ENCODE measurements at regions not wholly inside any gene's neighbourhood (a gene's known extent, or its start where the extent isn't known, plus 50 kb on each side); places are given as distances from the start of the nearest gene placed in this dataset.

GRCh38 chr17:69719474-69720048 is 305.1 kb downstream of the MAP2K6 start:
- Mint-ChIP-seq H3K4me3 (no peak overlapping the region), H3K27me3 (ENCODE audit: low read depth) (no peaks in the 10 kb centered on the region), H3K9me3 (no peaks in the 10 kb centered on the region), H3K36me3 (ENCODE audit: insufficient read depth) (no peaks in the 10 kb centered on the region), H3K4me1 (ENCODE audit: low read depth) (no peaks in the 10 kb centered on the region)
- DNase-seq (no peak), ATAC-seq (no peak)

GRCh38 chr17:69722518-69722917 is 308.0 kb downstream of the MAP2K6 start:
- DNase-seq = no peak
- no peaks in the 10 kb centered on the region for H3K36me3 Mint-ChIP-seq (ENCODE audit: insufficient read depth)
- H3K27me3 Mint-ChIP-seq (ENCODE audit: low read depth) = no peaks in the 10 kb centered on the region
- no peaks in the 10 kb centered on the region for H3K9me3 Mint-ChIP-seq
- H3K4me1 Mint-ChIP-seq (ENCODE audit: low read depth) = no peaks in the 10 kb centered on the region
- ATAC-seq = no peak
- H3K4me3 Mint-ChIP-seq = no peak overlapping the region

- H3K27me3 Mint-ChIP-seq (ENCODE audit: low read depth) = no peaks in the 10 kb centered on the region
- no peak for DNase-seq
- no peak overlapping the region for H3K4me3 Mint-ChIP-seq
- H3K4me1 Mint-ChIP-seq (ENCODE audit: low read depth) = no peaks in the 10 kb centered on the region
- ATAC-seq = no peak
- H3K36me3 Mint-ChIP-seq (ENCODE audit: insufficient read depth) = no peaks in the 10 kb centered on the region
- no peaks in the 10 kb centered on the region for H3K9me3 Mint-ChIP-seq
These were observed 308.8 kb downstream of the MAP2K6 start for GRCh38 chr17:69723316-69723715.

GRCh38 chr17:69723741-69724140 is 309.2 kb downstream of the MAP2K6 start:
- Mint-ChIP-seq H3K9me3 (no peaks in the 10 kb centered on the region), H3K4me3 (no peak overlapping the region), H3K36me3 (ENCODE audit: insufficient read depth) (no peaks in the 10 kb centered on the region), H3K27me3 (ENCODE audit: low read depth) (no peaks in the 10 kb centered on the region), H3K4me1 (ENCODE audit: low read depth) (no peaks in the 10 kb centered on the region)
- DNase-seq = no peak
- no peak for ATAC-seq

GRCh38 chr17:69724238-69724637 is 309.7 kb downstream of the MAP2K6 start:
- Mint-ChIP-seq H3K27me3 (ENCODE audit: low read depth) (no peaks in the 10 kb centered on the region), H3K4me3 (no peak overlapping the region), H3K4me1 (ENCODE audit: low read depth) (no peaks in the 10 kb centered on the region), H3K9me3 (no peaks in the 10 kb centered on the region), H3K36me3 (ENCODE audit: insufficient read depth) (no peaks in the 10 kb centered on the region)
- ATAC-seq = no peak
- DNase-seq = no peak

GRCh38 chr17:69725146-69725545 is 310.6 kb downstream of the MAP2K6 start:
- DNase-seq (no peak), ATAC-seq (no peak)
- Mint-ChIP-seq H3K4me3 (no peak overlapping the region), H3K9me3 (no peaks in the 10 kb centered on the region), H3K27me3 (ENCODE audit: low read depth) (no peaks in the 10 kb centered on the region), H3K36me3 (ENCODE audit: insufficient read depth) (no peaks in the 10 kb centered on the region), H3K4me1 (ENCODE audit: low read depth) (no peaks in the 10 kb centered on the region)

GRCh38 chr17:69728816-69729215 is 314.3 kb downstream of the MAP2K6 start:
- no peak for ATAC-seq
- DNase-seq = no peak
- Mint-ChIP-seq H3K27me3 (ENCODE audit: low read depth) (no peaks in the 10 kb centered on the region), H3K4me3 (no peak overlapping the region), H3K4me1 (ENCODE audit: low read depth) (no peaks in the 10 kb centered on the region), H3K9me3 (no peaks in the 10 kb centered on the region), H3K36me3 (ENCODE audit: insufficient read depth) (no peaks in the 10 kb centered on the region)

GRCh38 chr17:69729944-69730343 is 315.4 kb downstream of the MAP2K6 start:
- no peaks in the 10 kb centered on the region for H3K36me3 Mint-ChIP-seq (ENCODE audit: insufficient read depth)
- no peaks in the 10 kb centered on the region for H3K4me1 Mint-ChIP-seq (ENCODE audit: low read depth)
- no peak overlapping the region for H3K4me3 Mint-ChIP-seq
- ATAC-seq (no peak), DNase-seq (no peak)
- H3K9me3 Mint-ChIP-seq = no peaks in the 10 kb centered on the region
- H3K27me3 Mint-ChIP-seq (ENCODE audit: low read depth) = no peaks in the 10 kb centered on the region

- ATAC-seq = no peak
- H3K4me3 Mint-ChIP-seq = no peak overlapping the region
- no peaks in the 10 kb centered on the region for H3K4me1 Mint-ChIP-seq (ENCODE audit: low read depth)
These were observed 317.9 kb downstream of the MAP2K6 start for GRCh38 chr17:69732272-69732918.

GRCh38 chr17:69733171-69734012 is 318.9 kb downstream of the MAP2K6 start:
- no peak for DNase-seq
- Mint-ChIP-seq H3K4me3 (no peak overlapping the region), H3K9me3 (peaks cover 3% of the 10 kb centered on the region), H3K36me3 (ENCODE audit: insufficient read depth) (no peaks in the 10 kb centered on the region), H3K4me1 (ENCODE audit: low read depth) (no peaks in the 10 kb centered on the region), H3K27me3 (ENCODE audit: low read depth) (no peaks in the 10 kb centered on the region)
- ATAC-seq = no peak

More at GRCh38 chr17:69732272-69732918, 317.9 kb downstream of the MAP2K6 start:
- Mint-ChIP-seq H3K27me3 (ENCODE audit: low read depth) (no peaks in the 10 kb centered on the region), H3K9me3 (peaks cover 3% of the 10 kb centered on the region), H3K36me3 (ENCODE audit: insufficient read depth) (no peaks in the 10 kb centered on the region)
- no peak for DNase-seq

- no peaks in the 10 kb centered on the region for H3K27me3 Mint-ChIP-seq (ENCODE audit: low read depth)
- H3K4me1 Mint-ChIP-seq (ENCODE audit: low read depth) = no peaks in the 10 kb centered on the region
- no peak overlapping the region for H3K4me3 Mint-ChIP-seq
- DNase-seq = no peak
- H3K36me3 Mint-ChIP-seq (ENCODE audit: insufficient read depth) = no peaks in the 10 kb centered on the region
- ATAC-seq = no peak
- H3K9me3 Mint-ChIP-seq = peaks cover 7% of the 10 kb centered on the region
These were observed 320.2 kb downstream of the MAP2K6 start for GRCh38 chr17:69734656-69735055.

GRCh38 chr17:69735285-69735684 is 320.8 kb downstream of the MAP2K6 start:
- H3K4me3 Mint-ChIP-seq = no peak overlapping the region
- ATAC-seq (no peak), DNase-seq (no peak)
- H3K9me3 Mint-ChIP-seq = peaks cover 10% of the 10 kb centered on the region
- H3K4me1 Mint-ChIP-seq (ENCODE audit: low read depth) = no peaks in the 10 kb centered on the region
- no peaks in the 10 kb centered on the region for H3K27me3 Mint-ChIP-seq (ENCODE audit: low read depth)
- H3K36me3 Mint-ChIP-seq (ENCODE audit: insufficient read depth) = no peaks in the 10 kb centered on the region

GRCh38 chr17:69743091-69743490 is 328.6 kb downstream of the MAP2K6 start:
- no peak overlapping the region for H3K4me3 Mint-ChIP-seq
- H3K9me3 Mint-ChIP-seq = peaks cover 13% of the 10 kb centered on the region
- H3K27me3 Mint-ChIP-seq (ENCODE audit: low read depth) = peaks cover 1% of the 10 kb centered on the region
- H3K4me1 Mint-ChIP-seq (ENCODE audit: low read depth) = no peaks in the 10 kb centered on the region
- DNase-seq (no peak), ATAC-seq (no peak)
- no peaks in the 10 kb centered on the region for H3K36me3 Mint-ChIP-seq (ENCODE audit: insufficient read depth)

GRCh38 chr17:69744512-69745070 is 330.1 kb downstream of the MAP2K6 start:
- Mint-ChIP-seq H3K4me1 (ENCODE audit: low read depth) (no peaks in the 10 kb centered on the region), H3K9me3 (peaks cover 11% of the 10 kb centered on the region), H3K36me3 (ENCODE audit: insufficient read depth) (no peaks in the 10 kb centered on the region), H3K27me3 (ENCODE audit: low read depth) (peaks cover 1% of the 10 kb centered on the region), H3K4me3 (no peak overlapping the region)
- ATAC-seq (no peak), DNase-seq (no peak)
